HG03103 (cell line): ENCODE measurements at regions not wholly inside any gene's neighbourhood (a gene's known extent, or its start where the extent isn't known, plus 50 kb on each side); places are given as distances from the start of the nearest gene placed in this dataset.

Source experiments
- ATAC-seq: cut with Tn5 transposase; IDR thresholded peaks from one replicate; pipeline ENCODE4 v1.9.1; 2021; ENCODE audit warnings: low read depth; ENCODE audit not compliant: unreplicated experiment

DNA sequence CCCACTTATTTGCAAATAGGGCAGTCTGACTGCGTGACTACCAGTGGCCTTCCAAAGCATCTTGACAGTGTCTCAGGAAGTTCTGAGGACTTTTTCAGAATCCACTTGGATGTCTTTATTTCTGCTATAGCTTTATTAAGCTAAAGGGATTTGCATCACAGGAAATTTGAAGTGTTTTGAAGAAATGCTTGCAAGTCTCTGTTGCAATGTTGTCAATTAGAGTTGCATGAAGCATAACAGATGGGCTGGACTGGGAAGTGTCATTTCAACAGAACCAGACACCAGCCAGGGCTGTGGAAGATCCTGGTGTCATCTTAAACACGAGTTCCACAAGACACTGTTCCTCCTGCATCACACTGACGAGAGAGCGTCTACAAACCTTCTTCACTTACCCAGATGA lies 224.5 kb downstream of the EN1 start:
- ATAC-seq: no peak

DNA sequence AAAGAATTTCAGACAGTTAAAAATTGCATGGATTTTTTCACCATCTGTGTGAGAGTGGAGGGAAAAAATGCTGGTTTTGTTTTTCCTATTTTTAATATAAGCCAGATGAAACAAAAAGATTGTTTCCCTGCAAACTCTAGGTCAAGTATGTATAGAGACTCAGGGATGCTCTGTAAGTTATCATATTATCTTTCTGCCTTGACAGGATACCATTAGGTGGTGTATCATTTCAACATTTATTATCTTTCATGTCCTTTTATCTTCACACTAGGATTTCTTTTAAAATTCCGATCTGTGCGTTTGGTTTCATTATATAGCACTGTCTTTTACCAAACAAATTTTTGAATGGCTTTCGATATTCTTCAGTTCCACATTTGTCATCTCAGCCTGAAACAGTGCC lies 225.3 kb downstream of the EN1 start:
- no peak for ATAC-seq

DNA sequence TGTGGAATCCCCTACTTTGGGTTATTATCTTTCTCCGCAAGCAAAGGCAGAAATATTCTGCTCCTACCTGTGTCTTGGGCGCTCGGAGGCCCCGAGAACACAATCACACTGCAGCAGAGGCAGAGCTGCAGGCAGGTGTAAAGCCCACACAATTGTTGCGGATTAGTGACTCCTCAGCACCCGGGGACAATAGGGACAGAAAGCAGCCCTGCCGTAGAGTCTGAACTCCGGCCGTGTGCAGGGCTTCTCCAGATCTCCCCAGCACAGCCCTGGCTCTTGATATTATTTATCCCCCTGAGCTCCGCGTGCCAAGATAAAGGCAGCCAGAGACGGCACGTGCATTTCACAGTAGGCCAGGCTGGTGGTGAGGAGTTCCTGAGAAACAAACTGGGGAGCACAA lies 229.2 kb downstream of the EN1 start:
- ATAC-seq: no peak

DNA sequence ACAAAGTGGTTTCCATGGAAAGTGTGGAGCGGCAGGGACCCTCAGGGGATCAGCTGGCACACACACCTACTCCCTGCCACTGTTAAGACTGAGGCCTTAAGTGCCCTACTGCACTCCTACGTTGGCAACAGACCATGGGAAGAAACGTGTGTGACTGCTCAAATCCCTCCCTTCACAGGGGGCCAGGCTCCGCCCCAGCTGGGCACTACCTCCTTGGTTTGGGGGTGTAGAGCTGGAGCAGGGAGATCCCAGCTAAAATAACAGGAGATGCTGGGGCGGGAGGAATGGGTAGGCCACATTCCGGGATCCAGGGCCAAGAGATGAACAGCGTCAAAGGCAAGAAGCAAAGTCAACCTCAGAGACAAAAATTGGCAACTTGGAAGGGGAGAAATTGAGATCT lies 231.0 kb downstream of the EN1 start:
- ATAC-seq: no peak

DNA sequence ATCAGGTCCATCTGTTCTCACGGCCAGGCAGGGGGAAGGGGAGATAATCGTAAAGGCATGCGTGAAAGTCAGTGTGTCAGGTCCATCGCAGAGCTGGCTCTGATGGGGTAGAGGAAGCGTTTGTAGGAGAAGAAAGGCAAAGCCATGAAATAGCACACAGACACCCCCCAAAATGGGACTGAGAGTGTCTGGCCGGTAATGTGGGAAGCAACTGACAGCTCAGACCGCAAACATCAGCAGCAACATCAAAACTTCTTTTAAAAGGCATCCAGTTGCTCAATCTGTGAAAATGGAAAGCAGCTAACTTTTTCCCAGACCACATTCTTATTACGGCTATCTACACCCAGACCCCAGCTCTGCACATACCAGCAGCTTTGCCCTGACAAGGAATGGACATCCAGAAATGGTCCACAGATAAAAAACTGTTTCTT lies 232.6 kb downstream of the EN1 start:
- no peak for ATAC-seq

DNA sequence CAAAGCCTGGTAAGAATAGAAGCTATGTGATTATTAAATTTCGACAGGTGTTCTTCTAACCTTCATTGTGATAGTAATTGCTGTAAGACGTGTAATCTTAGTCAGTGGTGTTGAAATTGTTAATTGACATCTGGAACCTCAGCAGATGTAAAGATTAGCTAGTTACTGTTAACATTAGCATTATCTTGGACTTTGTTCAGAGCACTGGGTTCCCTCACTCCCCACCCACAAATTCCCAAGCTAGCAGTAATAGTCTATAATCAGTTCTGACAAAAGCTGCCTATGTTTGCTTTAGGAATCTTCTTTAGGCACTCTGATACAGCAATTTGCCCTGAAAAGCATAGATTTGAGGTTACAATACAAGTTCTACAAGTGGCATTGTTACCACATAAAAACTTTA lies 233.7 kb downstream of the EN1 start:
- no peak for ATAC-seq

DNA sequence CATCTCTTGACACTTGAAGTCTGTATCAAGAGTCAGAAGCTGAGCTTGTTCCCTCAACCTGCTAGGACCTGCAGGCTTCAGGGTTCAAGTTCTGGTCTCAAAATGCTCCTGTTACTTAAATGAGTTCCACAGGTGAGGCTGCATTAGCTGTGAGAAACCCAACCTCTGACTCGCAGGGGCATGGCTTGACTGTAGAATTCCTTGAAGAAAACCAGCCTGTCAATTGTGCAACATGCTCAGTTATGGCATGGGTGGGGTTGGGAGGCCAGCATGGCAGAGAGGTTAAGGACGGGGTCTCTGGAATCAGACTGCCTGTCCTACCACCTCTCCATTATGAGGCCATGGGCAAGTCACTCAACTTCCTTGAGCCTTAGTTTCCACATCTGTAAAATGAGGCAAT lies 235.8 kb downstream of the EN1 start:
- no peak for ATAC-seq

DNA sequence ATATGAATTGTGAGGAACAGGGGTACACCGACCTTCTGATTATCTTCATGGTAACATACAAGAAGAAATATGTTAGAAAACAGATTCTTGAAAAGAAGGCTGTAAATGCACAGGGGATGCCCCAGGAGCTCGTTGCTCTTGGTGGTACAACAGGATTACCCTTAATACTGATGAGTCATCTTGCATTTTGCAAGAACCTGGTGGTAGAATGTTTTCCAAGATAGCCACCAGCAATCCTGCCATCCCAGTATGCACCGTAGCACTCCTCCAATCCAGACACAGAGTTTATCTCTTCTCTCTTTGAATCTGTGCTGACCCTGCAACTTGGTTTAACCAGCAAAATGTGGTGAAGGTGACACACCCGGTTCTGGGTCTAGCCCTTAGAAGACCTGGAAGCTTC lies 238.3 kb downstream of the EN1 start:
- ATAC-seq: no peak

DNA sequence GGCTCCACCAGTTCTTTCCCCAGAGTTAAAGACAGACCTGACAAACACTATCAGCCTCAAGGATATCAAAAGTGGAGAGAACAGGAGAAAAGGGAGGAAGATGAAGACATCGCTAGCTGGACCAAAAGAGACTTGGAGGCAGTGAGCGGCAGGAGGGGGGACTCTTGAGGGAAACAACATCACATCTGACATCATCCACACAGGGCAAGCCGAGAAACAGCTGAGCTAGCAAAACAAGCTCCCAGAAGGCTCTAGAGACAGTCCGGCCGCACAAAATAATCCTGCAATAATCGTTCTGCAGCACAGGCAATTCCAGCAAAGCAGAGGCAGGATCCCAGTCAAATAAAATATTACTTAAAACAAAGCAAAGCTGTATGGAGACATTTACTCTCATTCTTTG lies 239.8 kb downstream of the EN1 start:
- ATAC-seq: no peak

DNA sequence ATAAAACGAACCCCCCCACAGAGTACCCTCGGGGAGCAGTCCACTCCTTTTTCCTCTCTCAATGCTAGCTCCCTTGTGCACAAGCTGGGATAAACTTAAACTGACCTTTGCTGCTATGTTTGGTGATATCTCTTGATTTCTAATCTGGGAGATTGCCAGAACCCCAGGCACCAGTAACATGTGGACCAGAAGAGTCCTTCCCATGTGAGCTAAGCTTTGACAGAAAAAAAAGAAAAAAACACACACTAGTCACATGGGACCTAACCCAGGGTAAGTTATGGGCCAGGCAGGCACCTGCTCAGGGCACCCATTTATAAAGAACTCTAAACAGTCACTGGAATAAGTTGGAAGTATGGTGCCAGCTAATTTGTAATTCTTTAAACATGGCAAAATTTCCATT lies 242.6 kb downstream of the EN1 start:
- no peak for ATAC-seq

DNA sequence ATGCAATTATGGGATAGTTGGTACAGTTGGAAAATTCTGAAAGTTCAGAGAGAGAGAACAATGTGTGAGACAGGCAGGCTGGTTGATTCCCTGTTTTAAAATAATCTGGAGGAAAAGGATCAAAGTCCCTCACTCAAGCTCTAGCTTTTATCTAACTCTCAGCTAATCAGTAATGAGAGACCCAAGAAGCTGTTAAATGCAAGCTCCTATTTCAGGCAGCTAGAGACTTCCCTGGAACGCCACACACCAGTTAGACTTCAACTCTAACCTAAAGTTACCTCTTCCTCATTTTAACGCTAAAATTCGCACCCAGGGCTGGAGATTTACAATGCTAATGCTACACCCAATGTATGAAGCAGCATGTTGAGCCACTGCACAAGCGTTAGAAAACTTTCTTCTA lies 243.1 kb downstream of the EN1 start:
- ATAC-seq: no peak

DNA sequence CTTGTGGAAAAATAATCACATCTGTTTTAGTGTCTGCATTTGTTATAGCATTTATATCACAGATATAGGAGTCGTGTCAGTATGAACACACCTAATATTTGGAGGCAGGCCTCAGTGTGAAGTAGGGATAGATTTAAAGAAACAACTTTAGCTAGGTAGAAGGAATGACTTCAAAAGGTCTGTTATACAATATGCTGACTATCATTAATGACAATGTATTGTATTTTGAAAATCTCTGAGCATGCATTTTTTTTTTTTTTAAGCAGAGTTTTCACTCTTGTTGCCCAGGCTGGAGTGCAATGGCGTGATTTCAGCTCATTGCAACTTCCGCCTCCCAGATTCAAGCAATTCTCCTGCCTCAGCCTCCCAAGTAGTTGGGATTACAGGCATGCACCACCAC lies 248.3 kb downstream of the EN1 start:
- no peak for ATAC-seq

DNA sequence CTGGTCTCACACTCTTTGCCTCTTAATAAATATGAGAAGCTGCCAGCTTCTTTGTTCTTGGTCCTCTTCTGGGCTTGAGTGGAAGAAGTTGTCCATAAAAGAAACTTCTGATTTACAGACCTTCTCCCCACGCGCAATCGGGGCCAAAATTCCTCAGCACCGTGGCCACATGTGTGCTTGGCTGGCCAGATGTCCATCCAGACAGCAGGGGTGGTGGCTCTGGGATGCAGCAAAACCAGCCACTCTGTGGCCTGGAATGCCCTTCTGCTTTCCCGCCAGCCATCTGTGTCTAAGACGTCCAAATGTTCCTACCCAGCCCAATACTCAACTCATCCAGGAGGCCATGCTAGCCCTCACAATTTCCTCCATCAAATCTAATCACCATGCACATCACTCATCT lies 250.8 kb downstream of the EN1 start:
- ATAC-seq: no peak

DNA sequence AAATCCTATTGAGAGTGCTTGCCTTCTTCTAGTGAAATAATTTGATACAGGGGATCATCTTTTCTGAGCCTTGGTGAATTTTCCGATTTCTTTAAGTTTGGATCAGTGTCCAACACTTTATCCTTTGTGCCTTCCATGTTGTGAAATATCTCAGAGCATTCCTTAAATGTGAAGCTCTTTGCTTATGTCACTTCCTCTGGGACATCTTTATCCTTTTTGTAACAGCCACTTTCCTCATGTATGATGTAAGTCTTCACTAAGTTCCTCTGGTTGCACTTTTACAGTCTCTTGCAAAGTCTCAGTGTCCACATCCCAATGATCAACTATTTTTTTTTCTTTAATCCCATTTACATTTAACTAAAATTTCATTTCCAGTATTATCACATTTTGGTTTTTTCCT lies 254.2 kb downstream of the EN1 start:
- no peak for ATAC-seq

DNA sequence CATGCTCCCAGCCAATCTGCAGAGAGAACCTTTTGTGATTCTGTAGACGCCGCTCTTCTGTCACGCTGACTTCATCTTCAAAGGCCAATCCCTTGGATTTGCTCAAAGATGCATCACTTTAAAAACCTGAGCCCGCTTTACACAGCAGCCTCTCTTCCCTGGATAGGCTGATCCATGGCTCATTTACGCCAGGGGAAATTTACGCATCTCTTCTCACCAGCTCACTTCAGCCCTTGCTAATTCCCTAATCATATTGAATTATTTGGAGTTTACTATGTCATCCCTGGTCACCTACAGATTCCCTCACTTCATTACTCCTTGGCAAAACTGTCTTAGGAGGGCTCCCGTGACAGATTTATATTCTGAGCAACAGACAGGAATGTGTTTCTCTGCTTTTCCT lies 256.2 kb downstream of the EN1 start:
- ATAC-seq: no peak

DNA sequence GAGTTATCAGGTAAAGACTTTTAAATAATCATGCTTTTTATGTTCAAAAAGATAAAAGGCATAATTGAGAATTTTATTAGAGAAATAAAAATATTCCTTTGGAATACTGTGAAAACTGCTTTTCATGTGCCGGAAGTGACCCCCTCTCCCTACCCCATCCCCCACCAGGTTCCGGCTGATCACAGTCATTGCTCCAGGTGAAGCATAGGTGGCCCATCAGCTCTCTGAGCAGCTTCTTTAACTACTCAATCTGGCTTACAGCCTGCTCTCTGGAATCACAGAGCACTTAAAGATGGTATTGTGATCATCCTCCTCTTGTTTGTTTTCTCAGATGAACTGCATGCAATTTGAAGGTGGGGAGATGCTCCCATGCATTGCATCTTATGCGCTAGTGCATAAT lies 257.7 kb downstream of the EN1 start:
- no peak for ATAC-seq

DNA sequence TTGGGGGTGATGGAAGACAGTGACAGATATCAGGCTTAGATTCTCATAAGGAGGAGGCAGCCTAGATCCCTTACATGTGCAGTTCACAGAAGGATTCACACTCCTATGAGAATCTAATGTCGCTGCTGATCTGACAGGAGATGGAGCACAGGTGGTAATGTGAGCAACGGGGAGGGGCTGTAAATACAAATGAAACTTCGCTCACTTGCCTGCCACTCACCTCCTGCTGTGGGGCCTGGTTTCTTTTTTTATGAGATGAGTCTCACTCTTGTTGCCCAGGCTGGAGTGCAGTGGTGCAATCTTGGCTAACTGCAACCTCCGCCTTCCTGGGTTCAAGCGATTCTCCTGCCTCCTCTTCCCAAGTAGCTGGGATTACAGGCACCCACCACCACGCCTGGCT lies 258.6 kb downstream of the EN1 start:
- ATAC-seq: no peak

DNA sequence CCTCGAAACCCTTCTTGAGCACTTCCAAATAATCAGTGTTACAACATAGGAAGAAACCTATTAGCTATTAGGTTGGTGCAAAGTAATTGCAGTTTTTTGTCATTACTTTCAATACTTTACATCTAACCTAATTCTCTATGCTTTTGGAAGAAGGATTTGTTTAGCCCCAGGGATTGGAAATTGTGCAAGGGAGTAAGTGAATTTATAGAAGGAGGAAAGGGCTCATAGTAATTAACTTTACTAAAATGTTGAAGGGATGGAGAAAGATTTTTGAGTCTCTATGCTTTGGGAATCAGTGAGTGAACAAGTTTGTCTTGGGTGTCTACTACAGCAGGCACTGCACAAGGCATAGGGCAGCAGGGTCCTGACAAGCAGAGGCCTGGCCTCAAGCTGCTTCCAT lies 261.1 kb downstream of the EN1 start:
- ATAC-seq: no peak

DNA sequence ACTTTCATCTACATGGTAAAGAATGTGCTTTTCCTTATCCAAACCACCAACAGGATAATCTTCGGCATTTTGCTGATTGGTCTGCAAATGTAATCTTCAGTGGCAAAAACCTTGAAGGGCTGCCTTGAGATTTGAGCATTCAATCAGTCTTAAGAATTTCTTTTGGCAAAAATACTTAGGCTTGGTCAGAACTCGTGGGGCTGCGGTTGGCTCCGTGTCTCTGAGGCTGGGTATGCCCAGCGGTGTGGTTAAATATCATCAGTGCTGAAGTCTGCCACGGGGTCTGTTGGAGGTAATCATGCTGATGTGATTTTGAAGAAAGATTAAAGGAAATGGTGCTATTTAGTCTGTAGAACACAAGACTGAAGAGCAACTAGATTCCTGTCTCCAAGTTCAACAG lies 262.6 kb downstream of the EN1 start:
- no peak for ATAC-seq

DNA sequence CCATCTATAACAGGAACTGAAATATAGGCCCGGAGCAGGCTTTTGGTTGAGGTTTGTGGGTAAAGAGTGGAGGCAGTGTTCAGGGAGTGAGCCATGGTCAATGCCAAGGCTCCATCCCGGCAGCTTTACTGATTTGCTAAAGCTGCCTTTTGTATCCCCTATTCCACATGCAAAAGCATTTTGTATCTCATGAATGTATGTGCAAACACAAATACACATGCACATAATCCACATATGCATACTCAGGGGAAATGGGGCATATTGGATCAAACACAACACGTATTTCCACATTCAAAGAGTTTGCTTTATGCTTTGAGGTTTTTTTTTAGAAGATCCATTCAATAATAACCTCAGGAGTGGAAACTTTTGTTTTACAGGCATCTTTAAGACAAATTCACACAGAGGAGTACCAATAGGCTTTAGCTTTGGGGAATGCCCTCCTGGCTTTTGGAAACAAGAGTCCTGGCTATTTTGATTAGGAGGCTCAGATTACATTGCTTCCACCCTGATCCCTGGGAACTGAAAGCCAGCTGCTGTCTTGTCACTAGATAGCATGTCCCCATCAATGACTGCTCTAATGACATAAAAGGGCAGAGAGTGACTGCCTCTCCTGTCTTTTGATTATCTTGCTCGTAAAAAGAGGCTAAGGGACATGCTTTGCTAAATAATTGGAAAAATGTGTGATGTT lies 263.2 kb downstream of the EN1 start:
- ATAC-seq: no peak

DNA sequence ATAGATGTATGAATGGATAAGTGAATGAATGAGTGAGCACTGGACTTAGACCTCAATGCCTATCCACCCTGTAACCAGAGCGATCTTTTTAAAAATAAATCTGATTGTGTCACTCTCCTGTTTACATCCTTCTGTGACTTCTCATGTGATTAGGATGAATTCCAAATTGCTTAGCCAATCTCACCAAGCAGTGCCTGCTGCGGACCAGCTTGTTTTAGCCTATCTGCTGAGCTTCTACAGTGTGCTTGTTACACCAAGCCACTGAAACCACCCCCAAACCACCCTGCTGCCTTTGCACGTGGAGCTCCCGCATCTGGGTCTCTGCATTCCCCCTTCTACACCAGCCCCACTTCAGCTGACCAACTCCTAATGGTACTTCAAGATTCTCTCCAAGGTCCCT lies 265.4 kb downstream of the EN1 start:
- no peak for ATAC-seq

DNA sequence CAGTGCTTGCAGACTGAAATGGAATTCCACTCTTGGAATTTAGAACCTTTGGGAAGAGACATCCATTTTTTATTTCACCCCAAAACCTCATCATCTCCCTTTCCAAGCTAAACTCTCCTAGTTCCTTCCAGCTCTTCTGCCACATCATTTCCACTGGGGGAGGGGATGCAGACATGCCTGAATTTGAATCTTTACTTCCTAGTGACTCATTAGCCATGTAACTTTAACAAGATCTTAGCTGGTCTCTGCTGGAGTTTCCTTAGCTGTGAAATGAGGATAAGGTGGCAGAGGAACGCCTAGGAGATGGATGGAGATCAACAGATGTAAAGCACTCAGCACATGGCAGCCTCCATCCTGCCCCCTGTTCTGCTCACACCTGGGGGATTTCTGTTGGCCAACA lies 266.8 kb downstream of the EN1 start:
- no peak for ATAC-seq

DNA sequence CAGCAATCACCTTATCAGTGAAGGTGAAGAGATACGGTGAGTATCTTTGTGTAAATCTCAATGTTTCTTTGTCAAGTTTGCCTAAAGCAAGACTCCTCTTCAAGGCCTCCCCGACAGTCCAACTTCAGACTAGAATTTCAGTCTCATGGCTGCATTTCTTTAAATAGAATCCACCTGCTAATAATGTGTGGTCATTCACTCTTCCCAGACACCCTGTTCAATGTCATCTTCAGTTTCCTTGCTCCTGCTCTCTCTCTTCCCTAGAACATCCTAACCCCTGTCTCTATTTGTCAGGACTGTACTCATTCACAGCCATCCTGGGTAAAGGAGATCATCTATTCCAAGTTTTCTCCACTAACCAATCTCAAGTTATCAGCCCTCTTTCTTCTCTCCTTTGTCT lies 267.3 kb downstream of the EN1 start:
- ATAC-seq: no peak
